Dendritic cell treated with granulocyte-macrophage colony-stimulating factor and Interleukin-4, amounts not matched to agents 40 ng/mL and 50 ng/mL, for 4 days (primary cell): ENCODE measurements at regions not wholly inside any gene's neighbourhood (a gene's known extent, or its start where the extent isn't known, plus 50 kb on each side); places are given as distances from the start of the nearest gene placed in this dataset.

ENCODE experiments used
- H3K27ac Mint-ChIP-seq: one replicate; pipeline ENCODE4 v1.8.0; 2022; ENCODE audit warnings: mild to moderate bottlenecking, mixed read lengths
- H3K27me3 Mint-ChIP-seq: one replicate; pipeline ENCODE4 v1.8.0; 2022; ENCODE audit warnings: mild to moderate bottlenecking, mixed read lengths
- H3K36me3 Mint-ChIP-seq: one replicate; pipeline ENCODE4 v1.8.0; 2022; ENCODE audit warnings: low read depth, mixed read lengths
- H3K4me1 Mint-ChIP-seq: one replicate; pipeline ENCODE4 v1.8.0; 2022; ENCODE audit warnings: low read depth, mixed read lengths
- H3K4me3 Mint-ChIP-seq: one replicate; pipeline ENCODE4 v1.8.0; 2022; ENCODE audit warnings: mild to moderate bottlenecking, moderate library complexity, mixed read lengths
- H3K9me3 Mint-ChIP-seq: one replicate; pipeline ENCODE4 v1.8.0; 2022; ENCODE audit warnings: mixed read lengths
- intact Hi-C: fragments of 100-400 bp; cut with micrococcal nuclease; formaldehyde crosslinking; loops from one replicate; pipeline ENCODE4 v1.15.0; 2022

DNA sequence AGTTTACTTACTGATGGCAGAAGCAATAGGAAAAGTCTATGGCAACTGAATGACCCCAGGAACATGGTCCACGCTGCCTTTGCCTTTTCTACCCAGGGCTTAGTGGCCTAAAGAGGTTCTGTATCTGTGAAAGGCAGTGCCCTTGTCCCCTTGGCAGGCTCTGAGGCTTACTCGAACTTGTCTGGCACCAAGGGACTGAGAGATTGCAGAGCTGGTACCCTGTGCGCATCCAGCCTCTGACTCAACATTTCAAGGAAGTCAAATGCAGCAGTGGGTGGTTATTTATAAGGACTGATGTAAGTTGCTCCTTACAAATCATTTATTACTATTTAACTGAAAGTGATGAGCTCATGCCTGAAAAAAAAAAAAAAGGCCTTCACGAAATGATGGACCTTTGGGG lies 299.9 kb upstream of the MYOCD start:
- no peaks in the 10 kb centered on the region for H3K36me3 Mint-ChIP-seq
- H3K27me3 Mint-ChIP-seq, result no peaks in the 10 kb centered on the region
- H3K4me3 Mint-ChIP-seq, result no peak overlapping the region
- H3K9me3 Mint-ChIP-seq, result peaks cover 39% of the 10 kb centered on the region
- intact Hi-C loops, result no loop called here
- no peaks in the 10 kb centered on the region for H3K4me1 Mint-ChIP-seq
- no peak overlapping the region for H3K27ac Mint-ChIP-seq

DNA sequence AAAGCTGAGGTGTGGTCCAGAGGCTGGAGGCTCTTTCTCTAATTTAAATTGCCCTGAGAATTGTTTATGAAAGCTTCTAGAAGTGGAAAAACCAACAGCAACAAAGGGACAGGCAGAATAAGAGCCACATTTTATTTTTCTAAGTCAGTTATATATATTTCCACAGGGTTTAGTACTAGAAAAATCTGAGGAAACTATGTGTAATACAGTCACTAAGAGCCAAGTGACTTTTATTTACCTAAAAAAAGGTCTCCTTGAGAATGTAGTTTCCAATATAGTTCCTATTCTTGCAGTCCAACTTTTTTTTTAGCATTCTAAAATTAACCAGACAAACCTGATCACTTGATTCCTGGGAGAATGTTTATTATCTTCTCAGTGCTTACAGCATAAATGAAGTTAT lies 296.6 kb upstream of the MYOCD start:
- Mint-ChIP-seq H3K4me1 (no peaks in the 10 kb centered on the region), H3K36me3 (no peaks in the 10 kb centered on the region), H3K27me3 (no peaks in the 10 kb centered on the region), H3K9me3 (peaks cover 30% of the 10 kb centered on the region), H3K27ac (no peak overlapping the region), H3K4me3 (no peak overlapping the region)
- intact Hi-C loops, result no loop called here

DNA sequence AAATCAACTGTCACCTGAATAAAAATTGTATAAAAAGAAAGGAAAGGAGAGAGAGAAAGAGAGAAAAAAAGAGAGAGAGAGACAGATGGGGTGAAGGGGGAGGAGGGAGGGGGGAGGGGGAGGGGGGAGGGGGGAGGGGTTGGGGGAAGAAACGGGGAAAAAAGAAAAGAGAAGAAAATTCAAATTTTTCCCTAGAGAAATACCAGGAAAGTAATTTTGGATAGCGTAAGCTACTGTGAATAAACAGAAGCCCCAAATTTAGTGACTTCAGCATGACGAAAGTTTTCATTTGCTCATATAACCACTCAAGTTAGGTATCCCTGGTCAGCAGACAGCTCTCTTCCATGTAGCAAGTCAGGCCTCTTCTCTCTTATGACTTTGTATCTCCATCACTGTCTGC lies 289.4 kb upstream of the MYOCD start:
- Mint-ChIP-seq H3K27me3 (no peaks in the 10 kb centered on the region), H3K36me3 (no peaks in the 10 kb centered on the region), H3K27ac (no peak overlapping the region), H3K4me1 (no peaks in the 10 kb centered on the region), H3K4me3 (no peak overlapping the region), H3K9me3 (peaks cover 51% of the 10 kb centered on the region)
- intact Hi-C loops, result no loop called here

DNA sequence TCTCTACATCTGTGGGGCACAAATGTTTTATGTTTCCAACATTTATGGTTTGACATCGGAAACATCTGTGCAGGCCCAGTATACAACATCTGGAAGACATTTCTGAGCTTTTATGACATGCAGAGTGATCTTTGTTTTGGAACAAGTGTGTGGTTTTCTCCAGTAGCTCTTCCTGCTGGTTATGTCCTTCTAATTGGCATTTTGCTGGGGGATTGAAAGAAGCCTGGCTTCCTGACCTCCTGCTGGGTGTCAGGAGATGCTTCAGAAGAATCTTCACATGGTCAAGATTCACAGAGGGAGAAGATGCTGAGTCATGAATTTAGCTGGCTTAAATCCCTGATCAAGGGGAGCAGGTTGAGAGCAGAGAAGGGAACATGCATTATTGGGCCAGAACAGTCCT lies 279.5 kb upstream of the MYOCD start:
- no peaks in the 10 kb centered on the region for H3K36me3 Mint-ChIP-seq
- intact Hi-C loops, result no loop called here
- no peak overlapping the region for H3K4me3 Mint-ChIP-seq
- H3K27ac Mint-ChIP-seq, result no peak overlapping the region
- no peaks in the 10 kb centered on the region for H3K4me1 Mint-ChIP-seq
- no peaks in the 10 kb centered on the region for H3K27me3 Mint-ChIP-seq
- H3K9me3 Mint-ChIP-seq, result peaks cover 11% of the 10 kb centered on the region

DNA sequence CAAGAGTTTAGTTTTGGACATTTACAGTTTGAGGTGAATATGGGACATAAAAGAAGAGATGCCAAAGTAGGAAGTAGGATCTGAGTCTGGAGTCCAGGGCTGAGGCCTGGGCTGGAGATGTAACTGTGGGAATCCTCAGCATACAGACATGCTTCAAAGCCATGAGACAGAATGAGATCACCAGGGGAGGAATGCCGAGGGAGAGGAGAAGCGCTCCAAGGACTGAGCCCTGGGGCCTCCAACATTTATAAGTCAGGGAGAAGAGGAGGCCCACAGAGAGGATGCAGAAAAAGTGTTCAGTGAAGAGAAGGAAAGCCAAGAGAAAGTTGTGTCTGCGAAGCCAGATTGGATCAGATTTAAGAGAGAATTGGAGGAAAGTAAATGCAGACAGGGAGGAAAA lies 277.5 kb upstream of the MYOCD start:
- Mint-ChIP-seq H3K9me3 (no peaks in the 10 kb centered on the region), H3K27ac (no peak overlapping the region), H3K36me3 (no peaks in the 10 kb centered on the region), H3K4me3 (no peak overlapping the region), H3K4me1 (no peaks in the 10 kb centered on the region), H3K27me3 (no peaks in the 10 kb centered on the region)
- intact Hi-C loops, result no loop called here

DNA sequence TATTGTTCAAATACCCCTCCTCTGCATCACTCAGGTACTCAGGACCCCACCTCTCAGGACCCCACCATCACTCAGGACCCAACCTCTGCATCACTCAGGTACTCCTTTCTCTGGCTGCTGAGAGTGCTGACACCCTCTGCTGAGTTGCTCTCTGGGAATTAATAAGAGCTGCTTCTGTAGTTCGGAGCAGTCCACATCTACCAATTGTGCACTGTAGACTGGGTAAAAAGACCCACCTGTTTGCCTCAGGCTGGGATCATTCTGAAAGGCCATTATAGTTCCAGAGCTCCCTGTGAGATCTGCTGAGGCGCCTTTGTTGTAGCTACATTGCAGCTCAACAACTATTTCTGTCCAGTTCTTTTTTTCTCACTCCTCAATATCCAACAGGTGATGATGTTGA lies 276.3 kb upstream of the MYOCD start:
- intact Hi-C loops, result no loop called here
- no peak overlapping the region for H3K27ac Mint-ChIP-seq
- peaks cover 9% of the 10 kb centered on the region for H3K9me3 Mint-ChIP-seq
- no peaks in the 10 kb centered on the region for H3K36me3 Mint-ChIP-seq
- no peaks in the 10 kb centered on the region for H3K4me1 Mint-ChIP-seq
- H3K4me3 Mint-ChIP-seq, result no peak overlapping the region
- no peaks in the 10 kb centered on the region for H3K27me3 Mint-ChIP-seq

DNA sequence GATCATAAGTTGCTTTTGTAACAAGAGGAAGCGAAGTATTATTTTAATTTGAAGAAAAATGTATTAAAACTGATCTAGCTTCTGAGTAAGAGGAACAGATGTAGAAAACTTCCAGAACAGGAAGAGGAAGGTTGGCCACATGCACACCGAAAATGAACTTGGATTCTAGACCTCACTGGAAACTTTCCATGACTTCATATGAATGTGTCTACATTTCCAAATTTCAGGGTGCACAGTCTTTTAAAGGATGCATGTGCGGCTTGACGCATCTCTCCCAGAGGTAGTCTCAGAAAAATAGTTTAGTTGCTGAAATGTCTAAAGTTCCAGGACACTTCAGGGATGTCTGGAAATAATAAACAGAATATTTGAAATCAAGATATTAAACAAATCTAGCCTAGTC lies 275.1 kb upstream of the MYOCD start:
- intact Hi-C loops, result no loop called here
- Mint-ChIP-seq H3K36me3 (no peaks in the 10 kb centered on the region), H3K27me3 (no peaks in the 10 kb centered on the region), H3K4me3 (no peak overlapping the region), H3K4me1 (no peaks in the 10 kb centered on the region), H3K9me3 (peaks cover 17% of the 10 kb centered on the region), H3K27ac (no peak overlapping the region)

DNA sequence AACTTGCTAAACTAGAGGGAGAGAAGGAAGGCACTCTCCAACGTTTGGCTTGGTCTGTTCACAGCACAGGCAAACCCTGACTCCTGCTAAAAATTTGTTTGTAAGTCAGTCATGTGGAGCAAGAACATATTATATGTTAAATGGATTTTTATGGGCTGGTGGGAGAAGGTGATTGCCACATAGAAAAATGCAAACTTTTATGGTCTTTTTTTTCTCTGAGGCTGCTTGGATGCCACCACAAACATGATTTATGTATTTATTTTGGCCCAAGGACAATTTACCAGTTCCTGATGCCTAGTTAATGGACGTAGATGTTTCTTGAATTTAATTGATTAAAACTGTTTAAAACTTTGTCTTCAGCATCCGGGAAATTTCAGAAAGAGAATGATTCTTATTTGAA lies 274.2 kb upstream of the MYOCD start:
- H3K27ac Mint-ChIP-seq, result no peak overlapping the region
- H3K36me3 Mint-ChIP-seq, result no peaks in the 10 kb centered on the region
- H3K27me3 Mint-ChIP-seq, result no peaks in the 10 kb centered on the region
- no peak overlapping the region for H3K4me3 Mint-ChIP-seq
- intact Hi-C loops, result no loop called here
- peaks cover 23% of the 10 kb centered on the region for H3K9me3 Mint-ChIP-seq
- no peaks in the 10 kb centered on the region for H3K4me1 Mint-ChIP-seq

DNA sequence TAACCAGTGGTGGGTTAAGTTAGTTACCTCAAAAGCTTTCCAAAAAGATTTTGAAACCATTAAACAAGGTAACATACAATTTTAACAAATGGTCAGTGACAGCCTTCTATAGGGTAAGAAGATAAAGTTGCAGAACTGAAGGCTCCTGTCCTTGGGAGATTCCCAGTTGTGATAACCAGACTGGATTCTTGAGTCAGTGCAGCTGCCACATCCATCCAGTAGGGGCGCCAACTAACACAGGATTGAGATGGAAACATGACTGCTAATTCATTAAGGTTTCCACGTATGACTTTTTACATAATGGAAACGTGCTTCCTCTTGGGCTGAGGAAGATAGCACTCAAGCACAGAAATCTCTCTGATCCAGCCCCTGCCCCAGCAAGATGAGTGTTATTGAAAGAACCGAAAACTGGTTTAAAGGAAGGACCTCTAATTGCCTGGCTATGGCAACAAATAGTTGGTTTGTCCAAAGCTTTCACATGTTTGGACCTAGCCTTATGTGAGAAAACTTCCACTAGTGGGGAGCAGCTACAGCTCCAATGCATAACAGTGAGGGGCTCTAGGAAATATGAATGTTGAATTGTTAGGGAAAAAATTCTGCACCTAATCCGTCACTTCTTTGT lies 269.8 kb upstream of the MYOCD start:
- no peaks in the 10 kb centered on the region for H3K4me1 Mint-ChIP-seq
- no peak overlapping the region for H3K4me3 Mint-ChIP-seq
- H3K27ac Mint-ChIP-seq, result no peak overlapping the region
- H3K27me3 Mint-ChIP-seq, result no peaks in the 10 kb centered on the region
- intact Hi-C loops, result no loop called here
- H3K36me3 Mint-ChIP-seq, result no peaks in the 10 kb centered on the region
- peaks cover 47% of the 10 kb centered on the region for H3K9me3 Mint-ChIP-seq

DNA sequence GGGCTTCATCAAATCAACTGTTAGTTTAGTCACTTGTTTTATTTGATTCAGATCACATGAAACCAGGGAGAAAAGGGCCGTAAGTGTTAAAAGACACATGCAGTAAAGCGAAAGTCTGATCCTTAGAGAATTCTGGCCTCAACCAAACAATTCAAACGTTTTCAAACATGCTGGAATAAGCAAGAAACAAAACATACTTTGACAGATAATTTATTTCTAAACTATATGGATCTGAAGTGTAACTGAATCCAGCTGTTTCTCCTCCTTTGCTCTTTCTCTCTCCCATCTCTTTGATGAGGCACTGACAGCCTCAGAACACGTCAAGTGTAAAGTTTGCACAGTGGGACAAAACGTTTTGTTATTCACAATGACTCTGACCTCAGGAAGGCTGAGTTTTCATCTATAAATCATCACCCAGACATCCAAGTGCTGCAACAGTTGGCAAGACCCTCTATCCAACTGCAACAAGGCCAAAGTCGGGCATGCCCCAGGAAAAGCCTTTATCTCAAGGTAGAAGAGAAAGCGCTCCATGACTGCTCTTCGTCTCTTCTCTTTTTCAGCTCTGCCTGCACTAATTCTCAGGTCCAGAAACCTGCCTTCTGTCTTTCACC lies 267.1 kb upstream of the MYOCD start:
- no peak overlapping the region for H3K4me3 Mint-ChIP-seq
- H3K27ac Mint-ChIP-seq, result no peak overlapping the region
- no peaks in the 10 kb centered on the region for H3K27me3 Mint-ChIP-seq
- H3K9me3 Mint-ChIP-seq, result peaks cover 47% of the 10 kb centered on the region
- H3K4me1 Mint-ChIP-seq, result no peaks in the 10 kb centered on the region
- H3K36me3 Mint-ChIP-seq, result no peaks in the 10 kb centered on the region
- intact Hi-C loops, result no loop called here

DNA sequence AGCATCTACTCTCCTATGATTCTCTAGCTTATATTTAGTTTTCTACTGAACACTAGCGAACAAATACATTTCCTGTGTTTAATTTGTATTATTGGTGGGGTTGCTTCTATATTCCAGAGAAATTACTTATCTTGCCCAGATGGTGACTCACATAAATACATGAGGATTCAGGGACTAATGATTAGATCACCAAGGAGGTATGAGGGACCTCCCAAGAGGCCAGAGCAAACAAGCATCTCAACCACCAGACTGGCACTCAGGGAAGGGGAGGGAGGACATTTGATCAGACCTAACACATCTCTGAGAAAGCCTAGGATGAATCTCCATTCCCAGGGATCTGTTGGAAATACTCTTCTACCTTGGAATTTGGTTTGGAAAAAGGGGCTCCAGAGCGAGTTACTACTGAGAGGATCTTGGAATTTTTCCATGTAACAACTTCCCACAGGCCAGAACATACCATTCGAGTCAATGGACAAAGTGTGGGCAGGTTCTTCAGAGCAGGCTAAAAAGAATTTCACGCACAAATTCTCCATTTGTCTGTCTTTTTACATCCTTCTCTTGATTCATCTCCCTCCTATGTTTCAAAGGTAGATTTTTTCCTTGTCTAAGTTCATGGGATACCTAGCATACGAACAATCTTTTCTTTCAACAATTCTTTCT lies 262.6 kb upstream of the MYOCD start:
- no peaks in the 10 kb centered on the region for H3K4me1 Mint-ChIP-seq
- no peaks in the 10 kb centered on the region for H3K27me3 Mint-ChIP-seq
- intact Hi-C loops, result no loop called here
- no peaks in the 10 kb centered on the region for H3K36me3 Mint-ChIP-seq
- peaks cover 29% of the 10 kb centered on the region for H3K9me3 Mint-ChIP-seq
- H3K27ac Mint-ChIP-seq, result no peak overlapping the region
- no peak overlapping the region for H3K4me3 Mint-ChIP-seq

DNA sequence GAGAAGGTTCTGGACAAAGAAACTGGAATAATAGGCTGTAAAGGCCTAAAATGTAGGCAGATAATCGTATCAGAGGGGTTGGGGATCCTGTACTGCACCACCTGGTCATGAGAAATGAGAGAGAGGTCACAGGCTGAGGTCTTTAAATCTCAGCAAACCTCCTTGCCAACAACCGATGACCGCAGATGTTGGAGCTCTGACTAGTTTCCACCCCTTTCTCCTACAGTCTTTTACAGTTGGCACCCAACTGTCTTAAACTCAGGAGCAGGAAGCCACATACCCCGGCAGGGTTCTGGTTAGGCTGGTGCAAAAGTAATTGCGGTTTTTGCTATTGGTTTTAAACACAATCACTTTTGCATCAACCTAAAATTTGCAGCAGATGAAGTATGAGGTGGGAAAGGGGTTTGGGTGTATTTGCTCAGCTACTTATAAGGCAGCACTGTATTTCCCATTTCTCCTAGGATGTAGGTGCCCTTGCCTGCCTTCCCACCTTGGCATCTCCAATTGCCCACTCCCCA lies 261.8 kb upstream of the MYOCD start:
- Mint-ChIP-seq H3K27ac (no peak overlapping the region), H3K36me3 (no peaks in the 10 kb centered on the region), H3K4me3 (no peak overlapping the region), H3K27me3 (no peaks in the 10 kb centered on the region), H3K9me3 (peaks cover 20% of the 10 kb centered on the region), H3K4me1 (no peaks in the 10 kb centered on the region)
- intact Hi-C loops, result no loop called here

DNA sequence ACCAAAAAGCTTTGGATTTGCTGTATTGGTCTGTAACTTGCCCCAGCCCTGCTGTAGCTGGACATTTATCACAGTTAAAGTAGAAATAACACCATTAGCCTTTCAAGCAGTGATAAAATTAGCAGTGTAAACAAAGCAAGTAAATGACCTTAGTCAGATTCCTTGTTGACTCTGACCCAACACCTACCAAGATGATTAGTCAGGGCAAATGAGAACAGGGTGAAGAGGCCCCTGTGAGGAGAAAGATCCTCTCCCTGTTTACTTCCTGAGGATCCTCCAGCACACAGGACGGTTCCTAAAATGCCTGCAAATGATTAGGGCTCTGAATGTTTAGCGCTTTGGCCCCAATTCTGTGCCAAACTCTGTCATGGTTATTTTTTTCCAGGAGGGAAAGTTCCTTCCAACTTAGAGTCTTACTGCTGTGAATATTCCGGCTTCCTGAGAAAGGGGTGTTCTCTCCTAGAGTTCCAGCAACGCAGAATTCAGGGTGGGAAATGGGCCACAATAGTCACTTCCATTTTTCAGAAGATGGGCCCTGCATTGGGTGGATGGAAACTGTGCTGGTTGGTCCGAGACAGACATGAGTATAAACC lies 259.0 kb upstream of the MYOCD start:
- Mint-ChIP-seq H3K36me3 (no peaks in the 10 kb centered on the region), H3K4me3 (no peak overlapping the region), H3K4me1 (no peaks in the 10 kb centered on the region), H3K9me3 (peaks cover 24% of the 10 kb centered on the region), H3K27me3 (no peaks in the 10 kb centered on the region), H3K27ac (no peak overlapping the region)
- intact Hi-C loops, result no loop called here

DNA sequence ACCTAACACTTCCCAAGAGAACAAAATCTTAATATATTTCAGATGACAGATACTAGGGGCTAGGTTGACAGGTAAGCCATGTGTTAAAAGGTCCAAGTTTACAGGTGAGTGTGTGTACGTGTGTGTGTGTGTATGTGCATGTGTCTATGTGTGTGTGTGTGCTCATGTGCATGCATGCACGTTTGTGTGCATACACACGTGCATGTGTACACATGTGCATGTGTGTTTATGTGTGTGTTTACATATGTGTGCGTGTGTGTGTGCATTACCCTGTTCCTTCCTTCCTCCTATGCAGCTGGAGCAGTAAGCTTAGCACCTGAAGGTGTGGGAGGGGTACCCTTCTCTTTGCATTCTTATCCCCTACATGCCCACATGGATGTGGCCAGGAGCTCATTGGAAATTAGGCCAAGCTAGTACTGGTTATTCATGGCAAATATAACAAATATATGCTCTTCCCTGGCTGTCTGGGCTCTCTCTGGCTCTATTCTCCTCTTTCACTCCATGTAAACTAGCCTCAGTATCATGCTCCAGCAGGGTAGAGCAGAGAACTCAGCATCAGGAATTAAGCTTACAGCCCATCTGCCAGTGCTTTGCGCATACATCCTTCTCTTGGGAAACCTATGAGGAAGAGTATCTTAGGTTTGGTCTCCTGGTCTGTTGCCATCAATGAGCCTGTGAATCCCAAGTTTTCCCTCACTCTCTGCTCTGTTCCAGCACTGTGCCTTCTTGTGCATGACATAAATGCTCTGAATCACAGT lies 258.0 kb upstream of the MYOCD start:
- no peaks in the 10 kb centered on the region for H3K27me3 Mint-ChIP-seq
- H3K4me3 Mint-ChIP-seq, result no peak overlapping the region
- H3K36me3 Mint-ChIP-seq, result no peaks in the 10 kb centered on the region
- H3K4me1 Mint-ChIP-seq, result no peaks in the 10 kb centered on the region
- intact Hi-C loops, result no loop called here
- peaks cover 24% of the 10 kb centered on the region for H3K9me3 Mint-ChIP-seq
- H3K27ac Mint-ChIP-seq, result no peak overlapping the region
